ENCODE measurements at regions not wholly inside any gene's neighbourhood (a gene's known extent, or its start where the extent isn't known, plus 50 kb on each side); places are given as distances from the start of the nearest gene placed in this dataset.

DNA sequence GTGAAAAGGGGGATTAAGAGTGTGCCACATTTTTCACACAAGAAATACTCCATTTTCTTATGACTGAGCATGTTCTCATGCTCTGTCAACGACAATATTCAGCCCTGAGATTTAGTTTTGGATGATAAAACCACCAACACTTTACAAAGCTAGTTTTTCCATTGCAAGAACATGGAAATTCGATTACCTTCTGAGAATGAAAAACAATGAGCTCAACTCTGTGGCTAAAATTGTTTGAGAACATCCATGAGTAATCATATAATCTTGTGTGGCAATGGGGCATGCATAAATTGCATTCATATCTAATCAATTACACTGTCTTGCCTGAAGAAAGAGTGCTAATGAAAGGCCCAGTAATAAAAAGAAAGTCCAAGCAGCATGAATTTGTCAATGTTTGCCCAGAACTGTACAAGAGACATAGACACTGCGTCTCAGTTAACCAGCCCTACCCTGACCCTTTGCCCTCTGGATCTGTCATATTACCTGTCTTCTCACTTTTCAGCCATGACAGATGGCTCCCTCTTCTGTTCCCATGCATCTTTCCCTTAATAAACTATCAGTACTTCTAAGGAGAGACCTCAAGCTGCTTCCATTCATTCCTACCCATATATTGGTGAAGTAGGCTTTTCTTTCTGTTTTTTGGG, 253.4 kb downstream of the FAM76B start:
- ATAC-seq (ENCODE audit: poor library complexity) (no peak), DNase-seq (no peak)
- intact Hi-C loops (cut with DNase I), result no loop called here

DNA sequence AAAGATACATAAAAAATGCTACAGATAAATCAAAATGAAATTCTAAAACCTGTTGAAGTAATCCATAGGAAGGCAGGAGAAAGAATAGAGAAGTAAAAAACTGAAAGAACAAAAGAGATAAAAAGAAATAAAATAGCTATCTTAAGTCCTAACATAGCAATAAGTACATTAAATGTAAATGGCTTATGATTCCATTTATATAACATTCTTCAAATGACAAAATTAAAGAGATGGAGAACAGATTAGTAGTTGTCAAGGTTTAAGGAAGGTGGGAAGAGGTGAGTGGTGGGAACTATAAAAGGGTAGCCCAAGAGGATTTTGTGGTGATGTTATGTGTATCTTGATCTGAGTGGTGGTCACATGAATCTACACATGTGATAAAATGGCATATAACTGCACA, 254.8 kb downstream of the FAM76B start:
- ATAC-seq (ENCODE audit: poor library complexity) (no peak), DNase-seq (no peak)
- intact Hi-C loops (cut with DNase I), result no loop called here

DNA sequence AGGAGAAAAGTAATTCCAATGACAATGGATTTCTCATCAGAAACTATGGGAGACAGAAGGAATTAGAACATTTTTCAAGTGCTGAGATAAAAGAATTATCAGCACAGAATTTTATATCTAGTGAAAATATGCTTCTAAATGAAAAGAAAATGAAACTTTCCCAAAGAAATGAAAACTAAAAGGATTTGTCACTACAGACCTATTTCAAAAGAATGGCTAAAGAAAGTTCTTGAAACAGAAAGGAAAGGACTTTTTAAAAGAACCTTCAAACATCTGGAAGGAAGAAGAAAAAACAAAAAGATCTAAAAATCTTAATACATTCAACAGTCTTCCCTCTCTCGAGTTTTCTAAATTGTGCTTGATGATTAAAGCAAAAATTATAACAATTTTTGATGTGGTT, 255.4 kb downstream of the FAM76B start:
- intact Hi-C loops (cut with DNase I), result no loop called here
- DNase-seq (no peak), ATAC-seq (ENCODE audit: poor library complexity) (no peak)

DNA sequence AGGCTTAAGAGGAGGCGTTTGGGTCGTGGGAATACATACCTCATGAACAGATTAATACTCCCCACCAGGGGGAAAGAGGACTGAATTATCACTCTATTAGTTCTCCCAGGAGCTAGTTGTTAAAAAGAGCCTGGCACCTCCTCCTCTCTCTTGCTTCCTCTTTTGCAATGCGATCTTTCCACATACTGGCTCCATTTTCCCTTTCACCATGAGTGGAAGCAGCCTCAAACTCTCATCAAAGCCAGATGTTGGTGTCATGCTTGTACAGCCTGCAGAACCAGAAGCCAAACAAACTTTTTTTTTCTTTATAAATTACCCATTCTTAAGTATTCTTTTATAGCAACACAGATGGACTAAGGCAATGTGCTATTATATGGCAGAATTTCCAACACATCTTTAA, 258.5 kb downstream of the FAM76B start:
- no peak for ATAC-seq (ENCODE audit: poor library complexity)
- no peak for DNase-seq
- intact Hi-C loops (cut with DNase I), result no loop called here

DNA sequence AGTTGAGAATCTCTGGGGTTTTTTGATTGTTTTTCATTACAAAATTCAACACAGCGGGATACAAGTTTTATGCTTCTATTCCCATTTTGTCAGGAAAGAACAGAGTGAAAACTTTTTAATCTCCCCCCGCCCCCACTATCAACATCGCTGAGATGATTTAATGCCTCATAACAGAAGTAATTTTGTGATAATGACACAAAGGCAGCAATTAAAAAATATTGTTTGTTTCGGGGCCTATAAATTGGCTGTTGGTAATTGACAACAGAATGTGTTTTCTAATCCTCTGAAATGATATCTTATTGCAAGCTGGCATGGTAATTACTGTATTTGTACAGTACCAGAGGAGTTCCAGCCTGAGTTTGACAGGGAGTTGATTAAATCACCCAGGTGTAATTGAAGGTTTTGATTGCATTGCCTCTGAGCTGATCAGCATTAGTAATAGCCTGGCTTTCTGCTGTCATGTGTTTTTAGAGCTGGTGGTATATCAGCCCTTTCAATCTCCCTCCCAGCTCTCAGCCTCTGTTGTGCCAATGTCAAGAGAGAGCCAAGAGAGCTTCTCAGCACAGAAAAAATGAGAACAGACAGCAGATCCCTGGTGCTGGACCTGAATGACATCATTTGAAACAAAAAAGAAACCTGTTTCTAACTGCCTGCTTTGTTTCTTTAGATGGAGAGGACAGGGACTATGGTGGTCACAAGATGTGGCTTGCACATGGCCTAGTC, 265.1 kb downstream of the FAM76B start:
- DNase-seq, result no peak
- ATAC-seq (ENCODE audit: poor library complexity), result no peak
- intact Hi-C loops (cut with DNase I), result no loop called here

DNA sequence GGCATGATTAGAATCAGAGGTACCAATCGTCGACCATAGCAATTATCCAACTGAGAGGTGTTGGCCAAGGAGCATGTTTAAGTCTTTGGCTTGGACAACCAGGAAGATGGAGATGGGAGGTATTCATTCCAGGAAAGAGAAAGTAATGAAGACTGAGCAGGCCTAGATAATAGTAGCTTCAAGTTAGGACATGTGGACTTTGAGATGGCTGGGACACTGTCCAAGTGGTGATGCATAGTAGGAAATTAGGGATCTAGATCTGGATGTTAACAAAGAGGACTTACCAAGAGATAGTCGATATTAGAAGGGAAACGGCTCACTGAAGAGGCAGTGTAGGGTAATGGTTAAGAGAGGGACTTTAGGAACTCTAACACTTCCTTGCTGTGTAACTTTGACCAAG, 266.7 kb downstream of the FAM76B start:
- no peak for DNase-seq
- intact Hi-C loops (cut with DNase I), result no loop called here
- ATAC-seq (ENCODE audit: poor library complexity), result no peak

DNA sequence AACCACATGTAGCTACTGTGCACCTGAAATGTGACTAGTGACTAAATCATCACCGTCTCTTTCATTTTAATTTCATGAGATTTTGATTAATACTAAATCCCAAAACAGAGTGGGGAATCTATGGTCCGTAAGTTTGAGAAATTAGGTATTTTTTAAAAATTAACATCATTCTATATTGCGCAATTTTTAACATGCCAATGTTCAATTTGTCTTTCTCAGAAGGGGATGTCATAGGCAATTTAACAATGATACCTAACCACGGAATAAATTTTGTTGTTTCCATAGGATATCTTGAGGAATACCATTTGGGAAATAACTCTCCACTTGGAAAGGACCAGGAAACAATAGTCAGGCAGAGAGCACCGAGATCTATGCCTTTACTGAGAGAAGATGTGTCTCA, 267.7 kb downstream of the FAM76B start:
- intact Hi-C loops (cut with DNase I), result no loop called here
- DNase-seq, result no peak
- no peak for ATAC-seq (ENCODE audit: poor library complexity)

DNA sequence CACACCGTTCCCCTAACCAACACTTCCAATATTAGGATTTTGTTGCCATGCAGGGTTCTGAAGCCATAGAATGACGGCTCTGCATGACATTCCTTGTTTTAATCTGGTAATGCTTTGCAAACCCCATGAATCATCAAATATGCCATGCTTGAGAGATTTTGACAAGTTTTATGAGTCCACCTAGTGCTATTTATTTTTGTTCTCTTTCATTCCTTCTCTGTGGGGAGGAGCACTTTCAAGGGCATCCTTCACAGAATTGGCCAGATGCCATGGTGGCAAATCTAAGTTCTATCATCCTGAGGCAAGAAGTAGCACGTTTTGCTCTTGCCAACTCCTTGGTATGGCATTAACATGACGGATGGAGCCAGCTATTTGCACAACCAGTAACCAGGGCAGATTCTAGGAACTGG, 268.4 kb downstream of the FAM76B start:
- DNase-seq (no peak), ATAC-seq (ENCODE audit: poor library complexity) (no peak)
- intact Hi-C loops (cut with DNase I), result no loop called here

DNA sequence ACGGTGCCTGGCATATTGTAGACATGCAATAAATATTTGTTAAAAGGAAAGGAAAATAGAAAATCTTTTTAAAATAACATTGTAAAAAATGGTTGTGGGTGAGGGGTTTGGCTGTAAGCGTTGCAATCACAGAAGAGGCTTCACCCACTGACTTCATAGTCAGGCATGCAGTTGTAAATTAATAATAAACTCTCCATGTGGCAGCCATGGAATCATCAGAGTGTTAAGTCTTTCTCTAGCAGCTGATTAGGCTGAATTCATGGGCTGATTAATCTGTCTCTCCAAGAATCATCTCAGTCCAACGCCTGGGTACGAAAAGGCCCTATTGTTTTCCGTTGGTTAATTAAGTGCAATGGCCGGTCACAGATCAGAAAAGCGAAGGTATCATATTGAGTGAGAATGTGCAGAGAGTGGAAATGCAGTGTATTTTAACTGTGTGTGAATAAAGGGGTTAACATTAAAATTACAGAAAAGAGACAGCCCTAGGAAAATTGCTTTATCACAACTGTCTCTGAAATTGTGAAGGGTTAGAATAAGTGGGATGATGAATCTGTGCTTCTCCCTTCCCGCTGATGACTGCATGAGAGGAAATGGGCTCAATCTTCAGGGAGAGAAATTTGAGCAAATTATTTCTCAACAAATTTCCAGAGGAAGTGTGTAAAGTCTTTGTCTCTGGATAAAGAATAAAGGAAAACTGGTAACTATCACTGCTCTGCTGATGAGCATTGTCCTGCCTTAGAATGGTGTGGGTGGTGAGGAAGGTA, 269.0 kb downstream of the FAM76B start:
- DNase-seq (no peak), ATAC-seq (ENCODE audit: poor library complexity) (no peak)
- intact Hi-C loops (cut with DNase I), result no loop called here

DNA sequence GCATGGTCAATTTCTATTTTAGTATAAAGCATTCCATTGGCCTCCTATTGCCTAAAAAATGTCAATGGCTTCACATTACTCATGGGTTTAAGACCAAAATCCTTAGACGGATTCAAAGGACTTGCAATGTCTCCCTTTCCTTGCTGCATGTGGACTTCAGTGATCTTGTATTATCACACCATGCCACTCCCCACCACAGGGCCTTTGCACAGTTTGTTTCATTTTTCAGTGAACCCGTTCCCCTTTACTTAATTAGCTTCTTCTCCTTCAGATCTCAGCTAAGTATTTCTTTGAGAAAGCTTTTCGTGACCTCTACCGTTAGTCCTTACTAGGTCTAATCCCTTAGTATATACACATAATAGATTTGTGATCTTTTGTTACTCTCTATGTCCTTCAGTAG, 269.7 kb downstream of the FAM76B start:
- intact Hi-C loops (cut with DNase I), result no loop called here
- no peak for DNase-seq
- no peak for ATAC-seq (ENCODE audit: poor library complexity)

DNA sequence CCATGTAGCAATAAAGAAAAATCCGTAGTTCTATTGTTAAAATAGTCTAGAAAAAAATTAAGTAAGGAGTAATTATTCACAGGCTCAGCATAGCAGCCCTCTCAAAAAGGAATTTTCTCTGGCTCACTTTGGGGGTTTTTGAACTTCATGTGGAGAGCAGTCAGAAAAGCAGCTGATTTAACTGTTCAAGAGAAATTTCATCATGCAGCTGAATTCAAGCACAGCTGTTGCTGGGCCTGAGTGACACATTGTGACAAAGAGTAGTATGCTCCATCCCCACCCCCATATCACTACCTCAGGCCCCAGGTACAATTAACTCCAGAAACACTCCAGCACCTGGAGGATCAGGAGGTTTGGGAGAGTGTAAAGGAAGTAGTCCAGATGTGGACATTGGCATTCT, 272.1 kb downstream of the FAM76B start:
- intact Hi-C loops (cut with DNase I), result no loop called here
- no peak for ATAC-seq (ENCODE audit: poor library complexity)
- DNase-seq, result no peak

DNA sequence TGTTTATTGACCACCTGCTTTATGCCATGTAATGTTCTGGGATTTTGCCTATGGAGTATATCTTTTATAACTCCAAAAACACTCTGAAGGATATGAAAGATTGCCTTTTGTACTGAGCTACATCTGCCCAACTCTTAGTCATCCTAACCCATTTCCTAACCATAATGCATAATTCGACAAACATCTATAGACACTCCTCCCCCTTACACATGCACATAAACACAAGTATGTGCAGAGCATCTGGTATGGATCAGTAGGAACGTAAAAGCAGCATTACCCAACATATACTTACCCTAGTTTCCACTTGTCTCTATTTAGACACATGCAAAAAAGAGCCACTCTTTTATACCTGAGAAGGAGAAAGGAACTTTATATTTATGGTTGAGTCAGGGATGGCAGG, 272.8 kb downstream of the FAM76B start:
- ATAC-seq (ENCODE audit: poor library complexity), result no peak
- intact Hi-C loops (cut with DNase I), result no loop called here
- no peak for DNase-seq

DNA sequence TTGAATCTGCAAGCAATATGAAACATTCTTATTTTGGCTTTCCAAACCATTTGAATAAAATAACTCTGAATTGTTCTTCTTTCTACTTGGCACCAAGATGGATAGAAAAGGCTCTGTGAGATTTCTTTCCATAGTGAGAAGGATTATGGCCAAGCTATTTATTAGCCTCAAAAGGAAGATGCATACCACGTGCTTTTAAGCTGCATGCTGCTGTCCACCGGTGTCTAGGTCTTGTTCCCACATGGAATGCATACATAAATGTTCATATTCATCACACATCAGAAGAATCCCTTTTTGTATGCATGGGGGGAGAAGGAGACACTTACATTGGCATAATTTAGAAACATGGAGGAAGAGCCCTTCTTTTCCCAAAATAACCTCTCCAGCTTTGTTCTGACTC, 273.4 kb downstream of the FAM76B start:
- intact Hi-C loops (cut with DNase I), result no loop called here

DNA sequence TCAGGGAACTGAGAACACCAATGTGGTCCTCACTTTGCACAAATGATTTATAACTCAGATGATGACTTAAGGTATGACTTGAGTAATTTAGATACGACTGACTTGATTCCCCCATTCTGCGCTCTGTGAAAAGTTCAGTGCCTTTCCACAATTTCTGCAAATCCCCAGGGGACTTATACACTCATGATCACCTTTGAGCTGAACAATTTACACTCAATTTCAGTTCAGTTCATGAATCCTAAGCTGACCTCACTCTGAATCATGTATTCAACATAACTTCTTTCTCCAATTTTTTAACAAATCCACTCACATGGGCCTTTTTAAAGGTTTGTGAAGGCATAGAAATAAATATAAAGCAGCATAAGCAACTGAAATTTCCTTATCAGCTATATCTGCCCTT, 274.2 kb downstream of the FAM76B start:
- intact Hi-C loops (cut with DNase I), result no loop called here
- no peak for ATAC-seq (ENCODE audit: poor library complexity)
- no peak for DNase-seq

More for the DNA sequence above, 273.4 kb downstream of the FAM76B start:
- DNase-seq (no peak), ATAC-seq (ENCODE audit: poor library complexity) (no peak)

DNA sequence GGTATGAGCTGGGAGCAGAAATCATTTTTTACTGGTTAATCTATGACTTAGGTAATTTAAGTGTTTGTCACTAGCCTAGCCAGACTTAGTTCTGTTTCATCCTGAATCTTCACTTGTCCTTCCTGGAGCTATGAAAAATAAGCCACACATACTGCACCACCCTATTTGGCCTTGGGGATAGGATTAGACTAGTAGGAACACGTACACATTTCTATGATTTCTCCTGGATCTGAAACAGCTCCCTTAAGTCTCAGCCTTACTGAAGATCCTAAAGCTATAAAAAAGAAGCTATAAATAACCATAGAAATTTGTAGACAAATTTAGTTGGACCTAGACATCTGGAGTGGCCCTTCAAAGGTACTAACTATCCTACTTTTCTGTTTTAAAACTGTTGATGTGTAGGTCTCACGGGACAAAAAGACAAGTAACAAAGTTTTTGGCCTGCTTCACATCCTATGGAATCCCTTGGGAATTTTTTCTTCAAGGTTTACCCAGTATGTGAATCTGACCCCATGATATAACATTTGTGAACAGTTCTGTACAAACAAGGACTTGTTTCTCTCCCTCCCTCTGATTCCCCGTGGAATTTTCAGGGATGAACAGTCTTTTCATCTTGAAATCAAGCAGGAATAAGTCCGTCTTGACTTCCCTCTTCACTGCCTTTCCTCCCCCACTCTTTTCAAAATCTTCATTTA, 275.0 kb downstream of the FAM76B start:
- ATAC-seq (ENCODE audit: poor library complexity) (no peak), DNase-seq (no peak)
- intact Hi-C loops (cut with DNase I), result no loop called here

DNA sequence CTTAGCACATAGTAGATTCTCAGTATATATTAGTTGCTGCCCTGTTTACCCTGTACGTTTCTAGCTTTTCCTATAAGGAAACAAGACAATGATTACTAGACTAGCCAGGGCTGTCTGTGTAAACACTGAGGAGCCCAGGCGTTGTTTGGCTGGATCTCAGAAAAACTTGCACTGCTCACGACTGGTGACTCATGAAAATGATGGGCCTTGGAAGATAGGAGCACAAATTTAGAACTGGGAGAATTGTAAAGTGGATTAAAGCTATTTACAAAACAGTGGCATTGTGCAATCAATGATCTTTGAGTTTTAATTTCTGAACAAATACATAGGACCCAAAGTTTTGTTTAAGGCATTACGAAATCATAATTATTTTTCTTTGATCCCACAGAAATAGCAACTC, 276.9 kb downstream of the FAM76B start:
- peak; percentile 40 for DNase-seq
- intact Hi-C loops (cut with DNase I), result no loop called here

DNA sequence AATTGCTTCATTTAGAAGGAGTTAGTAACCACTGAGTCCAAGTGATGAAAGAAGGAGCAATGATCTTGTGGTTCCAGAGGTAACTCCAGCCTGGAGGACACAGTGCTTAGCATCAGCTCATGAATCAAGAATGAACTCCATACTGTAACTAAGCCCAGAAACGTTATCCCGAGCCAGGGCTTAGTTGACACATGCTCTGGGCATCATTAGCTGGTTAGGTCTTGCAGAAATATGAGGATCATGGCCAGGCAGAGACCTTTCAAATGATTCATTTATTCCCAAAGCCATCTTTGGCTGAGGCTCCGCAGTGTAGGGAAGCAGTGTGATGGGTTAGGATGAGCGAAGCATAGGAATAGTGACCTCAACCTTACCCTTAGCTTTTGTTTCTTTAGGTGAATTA, 277.4 kb downstream of the FAM76B start:
- intact Hi-C loops (cut with DNase I), result no loop called here
- DNase-seq, result no peak
- peak; percentile 18 for ATAC-seq (ENCODE audit: poor library complexity)

More for the DNA sequence above, 276.9 kb downstream of the FAM76B start:
- peak; percentile 85 for ATAC-seq (ENCODE audit: poor library complexity)

DNA sequence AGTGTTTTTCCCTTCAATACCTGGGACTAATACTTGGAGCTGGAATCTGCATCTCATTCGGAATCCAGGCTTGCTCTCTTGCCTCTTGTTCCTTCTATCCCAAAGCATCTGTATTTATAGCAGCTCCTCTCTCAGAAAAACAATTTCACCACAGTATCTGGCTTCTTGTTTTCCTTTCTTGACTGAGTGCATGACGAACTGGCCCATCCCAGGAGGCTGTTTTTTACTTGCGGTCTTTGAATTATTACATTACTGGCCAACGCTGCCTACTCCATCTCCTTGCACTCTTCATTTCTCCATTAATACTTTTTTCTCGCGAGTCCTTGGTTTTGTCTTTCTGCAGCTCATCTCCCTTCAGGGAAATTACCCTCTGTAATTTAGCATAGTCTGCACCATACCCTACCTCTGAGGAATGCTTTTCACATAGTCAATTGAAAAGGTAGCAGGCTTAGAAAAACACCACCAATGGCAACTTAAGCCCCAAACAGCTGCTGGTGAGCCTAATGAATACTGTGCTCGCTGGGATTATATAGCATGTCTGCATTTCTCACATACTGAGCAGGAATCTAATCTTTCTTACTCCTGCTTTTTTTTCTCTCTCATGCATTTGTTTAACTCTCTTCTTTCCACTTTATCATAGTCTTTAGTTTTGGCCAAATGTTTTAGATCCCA, 277.4 kb upstream of the SESN3 start:
- ATAC-seq (ENCODE audit: poor library complexity) (no peak), DNase-seq (no peak)
- intact Hi-C loops (cut with DNase I), result no loop called here

DNA sequence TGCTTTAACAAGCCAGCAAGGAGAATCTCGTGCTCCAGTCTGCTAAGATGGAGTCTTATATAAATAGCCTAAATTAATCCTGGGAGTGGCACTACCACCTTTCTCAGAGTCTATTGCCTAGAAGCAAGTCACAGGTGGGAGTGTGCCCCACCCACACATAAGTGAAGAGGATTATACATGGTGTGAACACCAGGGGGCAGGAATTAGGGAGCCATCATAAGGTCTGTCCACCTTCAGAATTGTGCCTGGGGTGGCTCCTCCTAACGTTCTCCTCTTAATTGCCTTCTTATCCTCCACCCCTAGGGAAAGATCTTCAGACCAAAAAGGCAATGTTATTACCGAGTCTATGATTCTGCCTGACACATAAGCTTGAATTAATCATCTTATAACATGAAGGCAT, 276.8 kb upstream of the SESN3 start:
- intact Hi-C loops (cut with DNase I), result no loop called here
- DNase-seq (no peak), ATAC-seq (ENCODE audit: poor library complexity) (no peak)

Measured in Right ventricle myocardium superior (tissue), 1 donor.